Sigmoid colon (tissue), 4 donors: ENCODE measurements at regions not wholly inside any gene's neighbourhood (a gene's known extent, or its start where the extent isn't known, plus 50 kb on each side); places are given as distances from the start of the nearest gene placed in this dataset.

ENCODE experiments used
- CTCF ChIP-seq, 4 experiments: fragments of 450-650 bp in 3 of 4; fragments of 200-600 bp in 1 of 4; IDR thresholded peaks; one replicate each; pipeline ENCODE4 v1.5.1; 2016 to 2019; ENCODE audit warnings: antibody characterized with exemption in 4 of 4, mild to moderate bottlenecking in 3 of 4, moderate library complexity in 2 of 4
- EP300 ChIP-seq, 4 donors: sonication (generic); formaldehyde crosslinking; IDR thresholded peaks; one replicate each; pipeline ENCODE4 v1.6.1; 2017; ENCODE audit warnings: antibody characterized with exemption in 4 of 4
- POLR2A ChIP-seq, 2 donors: fragments of 450-650 bp; IDR thresholded peaks; one replicate each; pipeline ENCODE4 v1.6.1; 2016; ENCODE audit warnings: antibody characterized with exemption in 2 of 2, mild to moderate bottlenecking in 2 of 2, moderate library complexity in 2 of 2
- POLR2AphosphoS5 ChIP-seq, 4 donors: sonication (generic); formaldehyde crosslinking; IDR thresholded peaks; one replicate each; pipeline ENCODE4 v1.6.1; 2017; ENCODE audit warnings: antibody characterized with exemption in 4 of 4

- TF ChIP-seq CTCF (IDR thresholded peaks at IDR 0.05) (no peak), POLR2A (IDR thresholded peaks at IDR 0.05) (no peak), POLR2AphosphoS5 (IDR thresholded peaks at IDR 0.05) (no peak), EP300 (IDR thresholded peaks at IDR 0.05) (no peak)
Observed at GRCh38 chr9:18250053-18250452, 223.9 kb upstream of the ADAMTSL1 start.
